ENCODE measurements at regions not wholly inside any gene's neighbourhood (a gene's known extent, or its start where the extent isn't known, plus 50 kb on each side); places are given as distances from the start of the nearest gene placed in this dataset.

GRCh38 chr4:160316036-160316435, 1213.2 kb downstream of the RAPGEF2 start:
- H3K27ac ChIP-seq, result no peak overlapping the region
- no peak overlapping the region for H3K9ac ChIP-seq

GRCh38 chr4:160318567-160319220, 1215.8 kb downstream of the RAPGEF2 start:
- H3K79me2 ChIP-seq, result no peaks in the 10 kb centered on the region
- no peaks in the 10 kb centered on the region for H3K36me3 ChIP-seq (ENCODE audit: control insufficient read depth, insufficient read depth, low read length)
- no peak overlapping the region for H3K9ac ChIP-seq
- H3K4me3 ChIP-seq (ENCODE audit: low read depth, low read length), result no peak overlapping the region
- H3K9me3 ChIP-seq (ENCODE audit: control insufficient read depth, low read length), result no peaks in the 10 kb centered on the region
- H2AFZ ChIP-seq, result no peak overlapping the region
- no peak overlapping the region for H3K4me2 ChIP-seq (ENCODE audit: low read length)
- H3K4me1 ChIP-seq, result no peaks in the 10 kb centered on the region
- H3K27ac ChIP-seq, result no peak overlapping the region
- TF ChIP-seq CTCF (IDR thresholded peaks at IDR 0.05), result no peak
- no peaks in the 10 kb centered on the region for H3K27me3 ChIP-seq (ENCODE audit: control insufficient read depth, insufficient read depth, low read length)

More at GRCh38 chr4:160316036-160316435, 1213.2 kb downstream of the RAPGEF2 start:
- Histone ChIP-seq H3K27me3 (ENCODE audit: control insufficient read depth, insufficient read depth, low read length) (no peaks in the 10 kb centered on the region), H3K4me1 (no peaks in the 10 kb centered on the region), H3K4me3 (ENCODE audit: low read depth, low read length) (no peak overlapping the region), H3K4me2 (ENCODE audit: low read length) (no peak overlapping the region), H3K9me3 (ENCODE audit: control insufficient read depth, low read length) (no peaks in the 10 kb centered on the region), H3K79me2 (no peaks in the 10 kb centered on the region), H2AFZ (no peak overlapping the region), H3K36me3 (ENCODE audit: control insufficient read depth, insufficient read depth, low read length) (no peaks in the 10 kb centered on the region)
- TF ChIP-seq CTCF (IDR thresholded peaks at IDR 0.05), result no peak

GRCh38 chr4:160319221-160319867, 1216.5 kb downstream of the RAPGEF2 start:
- TF ChIP-seq CTCF (IDR thresholded peaks at IDR 0.05), result no peak
- H3K79me2 ChIP-seq, result no peaks in the 10 kb centered on the region
- no peaks in the 10 kb centered on the region for H3K27me3 ChIP-seq (ENCODE audit: control insufficient read depth, insufficient read depth, low read length)
- no peak overlapping the region for H3K4me2 ChIP-seq (ENCODE audit: low read length)
- H3K4me1 ChIP-seq, result no peaks in the 10 kb centered on the region
- no peaks in the 10 kb centered on the region for H3K36me3 ChIP-seq (ENCODE audit: control insufficient read depth, insufficient read depth, low read length)
- H3K9me3 ChIP-seq (ENCODE audit: control insufficient read depth, low read length), result no peaks in the 10 kb centered on the region
- H2AFZ ChIP-seq, result no peak overlapping the region
- no peak overlapping the region for H3K27ac ChIP-seq
- H3K4me3 ChIP-seq (ENCODE audit: low read depth, low read length), result no peak overlapping the region
- no peak overlapping the region for H3K9ac ChIP-seq

GRCh38 chr4:160319868-160320260, 1217.0 kb downstream of the RAPGEF2 start:
- no peaks in the 10 kb centered on the region for H3K4me1 ChIP-seq
- TF ChIP-seq CTCF (IDR thresholded peaks at IDR 0.05), result no peak
- no peak overlapping the region for H3K4me2 ChIP-seq (ENCODE audit: low read length)
- no peak overlapping the region for H3K27ac ChIP-seq
- H3K36me3 ChIP-seq (ENCODE audit: control insufficient read depth, insufficient read depth, low read length), result no peaks in the 10 kb centered on the region
- H3K9me3 ChIP-seq (ENCODE audit: control insufficient read depth, low read length), result no peaks in the 10 kb centered on the region
- no peaks in the 10 kb centered on the region for H3K79me2 ChIP-seq
- H3K27me3 ChIP-seq (ENCODE audit: control insufficient read depth, insufficient read depth, low read length), result no peaks in the 10 kb centered on the region
- H3K4me3 ChIP-seq (ENCODE audit: low read depth, low read length), result no peak overlapping the region
- no peak overlapping the region for H2AFZ ChIP-seq
- H3K9ac ChIP-seq, result no peak overlapping the region

GRCh38 chr4:160326110-160326509, 1223.2 kb downstream of the RAPGEF2 start:
- Histone ChIP-seq H2AFZ (no peak overlapping the region), H3K9ac (no peak overlapping the region), H3K4me2 (ENCODE audit: low read length) (no peak overlapping the region), H3K4me3 (ENCODE audit: low read depth, low read length) (no peak overlapping the region), H3K4me1 (no peaks in the 10 kb centered on the region), H3K79me2 (no peaks in the 10 kb centered on the region), H3K27ac (no peak overlapping the region), H3K9me3 (ENCODE audit: control insufficient read depth, low read length) (no peaks in the 10 kb centered on the region), H3K27me3 (ENCODE audit: control insufficient read depth, insufficient read depth, low read length) (no peaks in the 10 kb centered on the region), H3K36me3 (ENCODE audit: control insufficient read depth, insufficient read depth, low read length) (no peaks in the 10 kb centered on the region)
- TF ChIP-seq CTCF (IDR thresholded peaks at IDR 0.05), result no peak

All from parathyroid adenoma (tissue), 2 donors.